ENCODE measurements at regions not wholly inside any gene's neighbourhood (a gene's known extent, or its start where the extent isn't known, plus 50 kb on each side); places are given as distances from the start of the nearest gene placed in this dataset.

DNA sequence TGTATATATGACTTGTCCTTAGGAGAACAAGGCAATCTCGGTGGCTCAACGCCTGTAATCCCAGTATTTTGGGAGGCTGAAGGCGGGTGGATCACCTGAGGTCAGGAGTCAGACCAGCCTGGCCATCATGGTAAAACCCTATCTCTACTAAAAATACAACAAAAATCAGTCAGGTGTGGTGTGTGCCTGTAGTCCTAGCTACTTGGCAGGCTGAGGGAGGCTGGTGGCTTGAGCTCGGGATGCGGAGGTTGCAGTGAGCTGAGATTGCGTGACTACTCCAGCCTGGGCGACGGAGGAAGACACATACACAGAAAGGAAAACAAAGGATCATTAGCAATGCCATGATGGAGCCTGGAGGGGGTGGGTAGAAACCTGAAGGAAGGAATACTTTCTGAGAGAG lies 166.6 kb upstream of the RREB1 start:
- Histone ChIP-seq H3K27me3 (replicated peaks; ENCODE audit: insufficient read depth, low read depth, low read length, poor library complexity) (no peaks in the 10 kb centered on the region), H3K4me3 (ENCODE audit: low read depth, low read length, poor library complexity, severe bottlenecking) (no peak overlapping the region), H3K9me3 (ENCODE audit: low read depth, low read length, poor library complexity, severe bottlenecking) (no peaks in the 10 kb centered on the region), H3K4me1 (ENCODE audit: insufficient read depth, low read length, poor library complexity, severe bottlenecking) (no peaks in the 10 kb centered on the region), H3K36me3 (ENCODE audit: insufficient read depth, low read length, poor library complexity, severe bottlenecking) (no peaks in the 10 kb centered on the region), H3K27ac (ENCODE audit: low read depth, low read length, poor library complexity, severe bottlenecking) (no peak overlapping the region)
- ChIA-PET POLR2A (ENCODE audit: low non-redundant PET) (no interaction called here), CTCF (no interaction called here)
- DNase-seq (ENCODE audit: low spot score), result no peak
- BruUV-seq (replicated peaks), result no TSS peak
- intact Hi-C loops (cut with micrococcal nuclease; ENCODE audit: unreplicated experiment), result no loop called here
- no peak for TF ChIP-seq EZH2 (IDR thresholded peaks at IDR 0.05; ENCODE audit: borderline replicate concordance, low read depth, low read length, poor library complexity, severe bottlenecking)
- TF ChIP-seq, protein P1, sequence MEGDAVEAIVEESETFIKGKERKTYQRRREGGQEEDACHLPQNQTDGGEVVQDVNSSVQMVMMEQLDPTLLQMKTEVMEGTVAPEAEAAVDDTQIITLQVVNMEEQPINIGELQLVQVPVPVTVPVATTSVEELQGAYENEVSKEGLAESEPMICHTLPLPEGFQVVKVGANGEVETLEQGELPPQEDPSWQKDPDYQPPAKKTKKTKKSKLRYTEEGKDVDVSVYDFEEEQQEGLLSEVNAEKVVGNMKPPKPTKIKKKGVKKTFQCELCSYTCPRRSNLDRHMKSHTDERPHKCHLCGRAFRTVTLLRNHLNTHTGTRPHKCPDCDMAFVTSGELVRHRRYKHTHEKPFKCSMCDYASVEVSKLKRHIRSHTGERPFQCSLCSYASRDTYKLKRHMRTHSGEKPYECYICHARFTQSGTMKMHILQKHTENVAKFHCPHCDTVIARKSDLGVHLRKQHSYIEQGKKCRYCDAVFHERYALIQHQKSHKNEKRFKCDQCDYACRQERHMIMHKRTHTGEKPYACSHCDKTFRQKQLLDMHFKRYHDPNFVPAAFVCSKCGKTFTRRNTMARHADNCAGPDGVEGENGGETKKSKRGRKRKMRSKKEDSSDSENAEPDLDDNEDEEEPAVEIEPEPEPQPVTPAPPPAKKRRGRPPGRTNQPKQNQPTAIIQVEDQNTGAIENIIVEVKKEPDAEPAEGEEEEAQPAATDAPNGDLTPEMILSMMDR (conservative IDR thresholded peaks at IDR 0.05; ENCODE audit: low read depth, low read length), result no peak

DNA sequence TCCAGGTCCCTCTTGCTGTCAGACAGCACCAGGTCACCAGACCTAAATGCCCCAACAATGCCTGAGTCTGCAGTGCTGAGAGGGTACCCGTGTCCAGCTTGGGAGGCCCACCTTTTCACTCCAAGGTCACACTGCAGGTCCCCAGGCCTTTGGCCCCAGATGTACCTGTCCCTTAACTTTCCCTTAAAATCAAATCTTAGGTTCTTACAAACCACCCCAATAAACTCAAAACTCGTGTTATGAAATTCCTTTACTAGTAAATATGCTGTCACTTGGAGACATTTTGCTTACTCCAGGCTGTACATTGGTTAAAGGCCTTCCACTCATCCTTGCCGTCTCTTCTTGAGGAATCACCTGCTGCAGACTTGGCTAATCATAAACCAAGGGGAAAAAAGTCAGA lies 165.7 kb upstream of the RREB1 start:
- H3K9me3 ChIP-seq (ENCODE audit: low read depth, low read length, poor library complexity, severe bottlenecking), result no peaks in the 10 kb centered on the region
- H3K4me3 ChIP-seq (ENCODE audit: low read depth, low read length, poor library complexity, severe bottlenecking), result no peak overlapping the region
- no peaks in the 10 kb centered on the region for H3K27me3 ChIP-seq (replicated peaks; ENCODE audit: insufficient read depth, low read depth, low read length, poor library complexity)
- no peaks in the 10 kb centered on the region for H3K36me3 ChIP-seq (ENCODE audit: insufficient read depth, low read length, poor library complexity, severe bottlenecking)
- no TSS peak for BruUV-seq (replicated peaks)
- CTCF ChIA-PET, result no interaction called here
- no peak overlapping the region for H3K27ac ChIP-seq (ENCODE audit: low read depth, low read length, poor library complexity, severe bottlenecking)
- no peaks in the 10 kb centered on the region for H3K4me1 ChIP-seq (ENCODE audit: insufficient read depth, low read length, poor library complexity, severe bottlenecking)
- intact Hi-C loops (cut with micrococcal nuclease; ENCODE audit: unreplicated experiment), result no loop called here
- DNase-seq (ENCODE audit: low spot score), result no peak
- POLR2A ChIA-PET (ENCODE audit: low non-redundant PET), result no interaction called here
- TF ChIP-seq, protein P1 (conservative IDR thresholded peaks at IDR 0.05; ENCODE audit: low read depth, low read length), result no peak
- no peak for TF ChIP-seq EZH2 (IDR thresholded peaks at IDR 0.05; ENCODE audit: borderline replicate concordance, low read depth, low read length, poor library complexity, severe bottlenecking)

DNA sequence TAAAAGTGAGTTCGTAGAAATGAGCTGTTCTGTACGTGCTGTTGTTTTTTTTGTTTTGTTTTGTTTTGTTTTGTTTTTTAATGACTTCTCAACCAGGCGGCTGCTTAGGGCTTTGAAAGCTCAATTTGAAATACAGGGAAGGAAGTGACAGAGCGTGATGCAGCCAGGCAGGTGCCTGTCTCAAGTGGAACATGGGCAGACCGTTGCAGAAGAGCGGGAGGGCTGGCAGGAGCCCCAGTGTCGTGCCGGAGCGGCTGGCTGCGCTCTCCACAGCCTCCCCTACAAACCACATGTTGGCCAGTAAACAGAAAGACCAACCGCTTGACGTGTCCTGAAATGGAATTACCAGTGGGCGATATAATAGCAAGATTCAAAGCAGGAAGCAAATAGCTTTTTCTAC lies 164.9 kb upstream of the RREB1 start:
- Histone ChIP-seq H3K27me3 (replicated peaks; ENCODE audit: insufficient read depth, low read depth, low read length, poor library complexity) (no peaks in the 10 kb centered on the region), H3K27ac (ENCODE audit: low read depth, low read length, poor library complexity, severe bottlenecking) (no peak overlapping the region), H3K36me3 (ENCODE audit: insufficient read depth, low read length, poor library complexity, severe bottlenecking) (no peaks in the 10 kb centered on the region), H3K9me3 (ENCODE audit: low read depth, low read length, poor library complexity, severe bottlenecking) (no peaks in the 10 kb centered on the region), H3K4me3 (ENCODE audit: low read depth, low read length, poor library complexity, severe bottlenecking) (no peak overlapping the region), H3K4me1 (ENCODE audit: insufficient read depth, low read length, poor library complexity, severe bottlenecking) (no peaks in the 10 kb centered on the region)
- ChIA-PET CTCF (no interaction called here), POLR2A (ENCODE audit: low non-redundant PET) (no interaction called here)
- TF ChIP-seq, protein P1 (conservative IDR thresholded peaks at IDR 0.05; ENCODE audit: low read depth, low read length), result no peak
- no peak for TF ChIP-seq EZH2 (IDR thresholded peaks at IDR 0.05; ENCODE audit: borderline replicate concordance, low read depth, low read length, poor library complexity, severe bottlenecking)
- intact Hi-C loops (cut with micrococcal nuclease; ENCODE audit: unreplicated experiment), result no loop called here
- BruUV-seq (replicated peaks), result no TSS peak
- no peak for DNase-seq (ENCODE audit: low spot score)
